CD14-positive monocyte (primary cell): ENCODE measurements at regions not wholly inside any gene's neighbourhood (a gene's known extent, or its start where the extent isn't known, plus 50 kb on each side); places are given as distances from the start of the nearest gene placed in this dataset.

Experiments used
- DNase-seq, 3 donors: peaks; one replicate each; pipeline ENCODE4 v3.0.0-alpha.2; 2011 to 2022
- H2AFZ ChIP-seq: 2 replicates; pipeline ENCODE4 v1.6.0; 2012; ENCODE audit warnings: mild to moderate bottlenecking, low read depth, low read length, inconsistent platforms; ENCODE audit not compliant: insufficient read depth, poor library complexity, severe bottlenecking
- H3K27ac ChIP-seq, 2 donors: 1 replicate in 1 of 2; 2 replicates in 1 of 2; pipeline ENCODE4 v1.5.1; 2012 to 2013; ENCODE audit warnings: low read length in 2 of 2, control low read depth in 1 of 2, inconsistent platforms in 1 of 2, low read depth in 1 of 2, mild to moderate bottlenecking in 1 of 2
- H3K27me3 ChIP-seq, 2 donors: one replicate each; pipeline versions ENCODE4 v1.6.0 to v1.6.1; 2011 to 2013; ENCODE audit warnings: low read length in 2 of 2; ENCODE audit not compliant: control insufficient read depth in 2 of 2, insufficient read depth in 2 of 2
- H3K36me3 ChIP-seq, 2 donors: replicated peaks in 1 of 2; 1 replicate in 1 of 2; 2 replicates in 1 of 2; pipeline versions ENCODE4 v1.5.1 to v1.6.1; 2012 to 2013; ENCODE audit warnings: low read length in 2 of 2, control low read depth in 1 of 2, inconsistent platforms in 1 of 2, mild to moderate bottlenecking in 1 of 2; ENCODE audit not compliant: insufficient read depth in 2 of 2, control insufficient read depth in 1 of 2
- H3K4me1 ChIP-seq, 2 donors: 1 replicate in 1 of 2; 2 replicates in 1 of 2; pipeline versions ENCODE4 v1.5.1 to v1.6.1; 2012 to 2013; ENCODE audit warnings: low read length in 2 of 2, control low read depth in 1 of 2, inconsistent platforms in 1 of 2, mild to moderate bottlenecking in 1 of 2, moderate library complexity in 1 of 2; ENCODE audit not compliant: insufficient read depth in 2 of 2, control insufficient read depth in 1 of 2
- H3K4me2 ChIP-seq: replicated peaks from 2 replicates; pipeline ENCODE3; 2012; ENCODE audit warnings: low read length, moderate library complexity, mild to moderate bottlenecking; ENCODE audit not compliant: poor library complexity, severe bottlenecking; ENCODE audit errors: extremely low read depth
- H3K4me3 ChIP-seq, 3 experiments: fragments of 200-600 bp in 1 of 3; sonication (generic) in 1 of 3; replicated peaks in 1 of 3; 1 replicate in 2 of 3; 2 replicates in 1 of 3; pipeline ENCODE4 v1.5.1; 2011 to 2013; ENCODE audit warnings: low read length in 3 of 3, mild to moderate bottlenecking in 3 of 3, control low read depth in 2 of 3, low read depth in 2 of 3, inconsistent platforms in 1 of 3, moderate library complexity in 1 of 3
- H3K79me2 ChIP-seq: 2 replicates; pipeline ENCODE4 v1.6.0; 2012; ENCODE audit warnings: mild to moderate bottlenecking, control low read depth, inconsistent platforms, low read length, moderate library complexity; ENCODE audit not compliant: insufficient read depth
- H3K9ac ChIP-seq: 2 replicates; pipeline ENCODE4 v1.6.0; 2017; ENCODE audit warnings: low read length, mild to moderate bottlenecking; ENCODE audit not compliant: insufficient read depth, poor library complexity, severe bottlenecking
- H3K9me3 ChIP-seq, 2 donors: replicated peaks in 1 of 2; 1 replicate in 1 of 2; 2 replicates in 1 of 2; pipeline versions ENCODE4 v1.5.1 to v1.6.1; 2012 to 2013; ENCODE audit warnings: low read length in 2 of 2, control low read depth in 1 of 2; ENCODE audit not compliant: control insufficient read depth in 1 of 2, insufficient read depth in 1 of 2
- H4K20me1 ChIP-seq: 2 replicates; pipeline ENCODE4 v1.6.0; 2012; ENCODE audit warnings: mild to moderate bottlenecking, low read length, control low read depth, moderate library complexity; ENCODE audit not compliant: insufficient read depth
- H3K27ac Mint-ChIP-seq, 7 donors: one replicate each; pipeline ENCODE4 v1.8.0; 2020; ENCODE audit warnings: mild to moderate bottlenecking in 7 of 7, mixed read lengths in 7 of 7, moderate library complexity in 6 of 7, inconsistent platforms in 2 of 7
- H3K27me3 Mint-ChIP-seq, 3 donors: one replicate each; pipeline ENCODE4 v1.8.0; 2021 to 2022; ENCODE audit warnings: low read depth in 3 of 3, mild to moderate bottlenecking in 3 of 3, mixed read lengths in 3 of 3, moderate library complexity in 3 of 3, inconsistent platforms in 1 of 3
- H3K36me3 Mint-ChIP-seq, 2 donors: one replicate each; pipeline ENCODE4 v1.8.0; 2020; ENCODE audit warnings: mixed read lengths in 2 of 2, inconsistent platforms in 1 of 2, mild to moderate bottlenecking in 1 of 2
- H3K4me1 Mint-ChIP-seq: one replicate; pipeline ENCODE4 v1.8.0; 2020; ENCODE audit warnings: mild to moderate bottlenecking, mixed read lengths
- H3K4me3 Mint-ChIP-seq, 2 donors: one replicate each; pipeline ENCODE4 v1.8.0; 2020; ENCODE audit warnings: mild to moderate bottlenecking in 2 of 2, mixed read lengths in 2 of 2, moderate library complexity in 1 of 2
- H3K9me3 Mint-ChIP-seq, 7 donors: one replicate each; pipeline ENCODE4 v1.8.0; 2020 to 2022; ENCODE audit warnings: mixed read lengths in 7 of 7, mild to moderate bottlenecking in 6 of 7, moderate library complexity in 6 of 7, inconsistent platforms in 2 of 7
- CTCF ChIP-seq: fragments of 200-600 bp; IDR thresholded peaks from one replicate; pipeline ENCODE4 v1.8.0; 2022; ENCODE audit warnings: antibody characterized with exemption, mild to moderate bottlenecking
- WGBS: methylation state at CpG from one replicate; pipeline ENCODE4 v1.1.5; 2013; ENCODE audit warnings: missing lambda C conversion rate; ENCODE audit not compliant: insufficient coverage; 5-methylcytosine and 5-hydroxymethylcytosine counted together
- intact Hi-C, 2 donors: fragments of 100-400 bp; cut with micrococcal nuclease; formaldehyde crosslinking; loops; one replicate each; pipeline versions ENCODE4 v1.15.0 to v1.15.1; 2023

- no peaks in the 10 kb centered on the region for H3K4me1 Mint-ChIP-seq
- 83% methylated on average over 3 of the region's 4 CpGs for WGBS
These were observed 627.6 kb upstream of the FRG1 start for GRCh38 chr4:189313064-189313463.

GRCh38 chr4:189313861-189314513, 626.7 kb upstream of the FRG1 start:
- Histone ChIP-seq H2AFZ (no peak overlapping the region), H3K79me2 (no peaks in the 10 kb centered on the region), H3K27ac (no peak overlapping the region), H3K27me3 (no peaks in the 10 kb centered on the region), H3K36me3 (no peaks in the 10 kb centered on the region), H3K9ac (no peak overlapping the region), H3K4me3 (no peak overlapping the region), H3K4me1 (no peaks in the 10 kb centered on the region), H3K4me2 (no peak overlapping the region), H3K9me3 (peaks cover 7 to 9% of the 10 kb centered on the region in 2 donors), H4K20me1 (no peaks in the 10 kb centered on the region)
- intact Hi-C loops, result no loop called here
- Mint-ChIP-seq H3K9me3 (peaks cover 0 to 14% (median 7%) of the 10 kb centered on the region in 7 donors), H3K4me1 (no peaks in the 10 kb centered on the region), H3K36me3 (no peaks in the 10 kb centered on the region), H3K27me3 (peaks cover 0 to 4% (median 0%) of the 10 kb centered on the region in 3 donors), H3K4me3 (no peak overlapping the region), H3K27ac (no peak overlapping the region)
- 98% methylated on average over 8 of the region's 24 CpGs for WGBS
- no peak for TF ChIP-seq CTCF
- no peak for DNase-seq

More at GRCh38 chr4:189313064-189313463, 627.6 kb upstream of the FRG1 start:
- no peak for TF ChIP-seq CTCF
- H3K9ac ChIP-seq, result no peak overlapping the region
- H3K4me3 ChIP-seq, result no peak overlapping the region
- H4K20me1 ChIP-seq, result no peaks in the 10 kb centered on the region
- Mint-ChIP-seq H3K27me3 (peaks cover 0 to 2% (median 0%) of the 10 kb centered on the region in 3 donors), H3K36me3 (no peaks in the 10 kb centered on the region), H3K4me3 (no peak overlapping the region), H3K27ac (no peak overlapping the region), H3K9me3 (peaks cover 0 to 14% (median 7%) of the 10 kb centered on the region in 7 donors)
- no peaks in the 10 kb centered on the region for H3K27me3 ChIP-seq
- H3K4me2 ChIP-seq, result no peak overlapping the region
- H3K79me2 ChIP-seq, result no peaks in the 10 kb centered on the region
- H3K9me3 ChIP-seq, result peaks cover 7 to 9% of the 10 kb centered on the region in 2 donors
- DNase-seq, result no peak
- no peak overlapping the region for H3K27ac ChIP-seq
- H3K36me3 ChIP-seq, result no peaks in the 10 kb centered on the region
- intact Hi-C loops, result no loop called here
- no peaks in the 10 kb centered on the region for H3K4me1 ChIP-seq
- H2AFZ ChIP-seq, result no peak overlapping the region
